ENCODE measurements at regions not wholly inside any gene's neighbourhood (a gene's known extent, or its start where the extent isn't known, plus 50 kb on each side); places are given as distances from the start of the nearest gene placed in this dataset.

GRCh38 chr6:141539617-141540016, 593.1 kb upstream of the GJE1 start:
- Histone ChIP-seq H2AFZ (ENCODE audit: low read length) (no peak overlapping the region), H3K4me3 (ENCODE audit: low read length) (no peak overlapping the region), H3K9ac (ENCODE audit: low read length) (no peak overlapping the region), H3K27me3 (replicated peaks; ENCODE audit: insufficient read depth, low read length) (no peaks in the 10 kb centered on the region), H3K27ac (ENCODE audit: low read length) (no peak overlapping the region), H3K4me1 (ENCODE audit: low read length) (no peaks in the 10 kb centered on the region), H3K79me2 (ENCODE audit: low read length) (no peaks in the 10 kb centered on the region), H3K9me3 (replicated peaks; ENCODE audit: insufficient read depth, low read length) (no peaks in the 10 kb centered on the region), H3F3A (ENCODE audit: insufficient read depth, low read length) (no peaks in the 10 kb centered on the region), H3K9me2 (replicated peaks; ENCODE audit: insufficient read depth, low read length) (no peaks in the 10 kb centered on the region), H3K36me3 (replicated peaks; ENCODE audit: insufficient read depth, low read length) (no peaks in the 10 kb centered on the region), H4K20me1 (ENCODE audit: insufficient read depth, low read length) (no peaks in the 10 kb centered on the region), H3K4me2 (ENCODE audit: low read depth, low read length) (no peak overlapping the region)
- no peak for DNase-seq
- TF ChIP-seq, protein P1, sequence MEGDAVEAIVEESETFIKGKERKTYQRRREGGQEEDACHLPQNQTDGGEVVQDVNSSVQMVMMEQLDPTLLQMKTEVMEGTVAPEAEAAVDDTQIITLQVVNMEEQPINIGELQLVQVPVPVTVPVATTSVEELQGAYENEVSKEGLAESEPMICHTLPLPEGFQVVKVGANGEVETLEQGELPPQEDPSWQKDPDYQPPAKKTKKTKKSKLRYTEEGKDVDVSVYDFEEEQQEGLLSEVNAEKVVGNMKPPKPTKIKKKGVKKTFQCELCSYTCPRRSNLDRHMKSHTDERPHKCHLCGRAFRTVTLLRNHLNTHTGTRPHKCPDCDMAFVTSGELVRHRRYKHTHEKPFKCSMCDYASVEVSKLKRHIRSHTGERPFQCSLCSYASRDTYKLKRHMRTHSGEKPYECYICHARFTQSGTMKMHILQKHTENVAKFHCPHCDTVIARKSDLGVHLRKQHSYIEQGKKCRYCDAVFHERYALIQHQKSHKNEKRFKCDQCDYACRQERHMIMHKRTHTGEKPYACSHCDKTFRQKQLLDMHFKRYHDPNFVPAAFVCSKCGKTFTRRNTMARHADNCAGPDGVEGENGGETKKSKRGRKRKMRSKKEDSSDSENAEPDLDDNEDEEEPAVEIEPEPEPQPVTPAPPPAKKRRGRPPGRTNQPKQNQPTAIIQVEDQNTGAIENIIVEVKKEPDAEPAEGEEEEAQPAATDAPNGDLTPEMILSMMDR (IDR thresholded peaks at IDR 0.05; ENCODE audit: low read length), result no peak
- TF ChIP-seq EZH2phosphoT487 (IDR thresholded peaks at IDR 0.05; ENCODE audit: low read length) (no peak), EZH2 (optimal IDR thresholded peaks at IDR 0.05; ENCODE audit: low read depth, low read length) (no peak)

DNA sequence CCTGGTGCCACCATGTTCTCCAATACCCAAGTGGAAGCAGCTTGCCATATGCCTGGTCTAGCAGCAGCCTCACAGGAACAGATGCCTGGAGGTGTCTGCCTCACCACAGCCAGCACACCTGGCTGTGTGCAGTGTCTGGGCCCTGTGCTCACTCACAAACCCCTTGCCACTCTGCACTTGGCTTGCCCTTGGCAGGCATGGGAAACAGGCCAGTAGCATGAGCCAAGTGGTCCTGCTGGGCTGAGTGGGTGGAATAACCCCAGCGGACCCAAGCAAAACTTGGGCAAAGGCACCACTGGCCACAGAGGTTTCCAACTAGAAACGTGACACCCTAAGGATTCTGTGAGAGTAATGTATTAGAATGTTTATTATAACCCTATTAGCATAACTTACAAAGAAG, 600.5 kb upstream of the GJE1 start:
- no peaks in the 10 kb centered on the region for H3F3A ChIP-seq (ENCODE audit: insufficient read depth, low read length)
- no peak overlapping the region for H3K4me3 ChIP-seq (ENCODE audit: low read length)
- H3K36me3 ChIP-seq (replicated peaks; ENCODE audit: insufficient read depth, low read length), result no peaks in the 10 kb centered on the region
- no peaks in the 10 kb centered on the region for H3K4me1 ChIP-seq (ENCODE audit: low read length)
- DNase-seq, result no peak
- TF ChIP-seq, protein P1 (IDR thresholded peaks at IDR 0.05; ENCODE audit: low read length), result no peak
- TF ChIP-seq EZH2phosphoT487 (IDR thresholded peaks at IDR 0.05; ENCODE audit: low read length), result no peak
- no peak for TF ChIP-seq EZH2 (optimal IDR thresholded peaks at IDR 0.05; ENCODE audit: low read depth, low read length)
- no peak overlapping the region for H3K27ac ChIP-seq (ENCODE audit: low read length)
- H3K27me3 ChIP-seq (replicated peaks; ENCODE audit: insufficient read depth, low read length), result no peaks in the 10 kb centered on the region
- no peak overlapping the region for H2AFZ ChIP-seq (ENCODE audit: low read length)
- no peaks in the 10 kb centered on the region for H3K9me3 ChIP-seq (replicated peaks; ENCODE audit: insufficient read depth, low read length)
- no peak overlapping the region for H3K4me2 ChIP-seq (ENCODE audit: low read depth, low read length)
- no peak overlapping the region for H3K9ac ChIP-seq (ENCODE audit: low read length)
- H3K79me2 ChIP-seq (ENCODE audit: low read length), result no peaks in the 10 kb centered on the region
- H3K9me2 ChIP-seq (replicated peaks; ENCODE audit: insufficient read depth, low read length), result no peaks in the 10 kb centered on the region
- no peaks in the 10 kb centered on the region for H4K20me1 ChIP-seq (ENCODE audit: insufficient read depth, low read length)

GRCh38 chr6:141531040-141531439, 601.7 kb upstream of the GJE1 start:
- Histone ChIP-seq H3K9me2 (replicated peaks; ENCODE audit: insufficient read depth, low read length) (no peaks in the 10 kb centered on the region), H3K4me2 (ENCODE audit: low read depth, low read length) (no peak overlapping the region), H3K27me3 (replicated peaks; ENCODE audit: insufficient read depth, low read length) (no peaks in the 10 kb centered on the region), H3F3A (ENCODE audit: insufficient read depth, low read length) (no peaks in the 10 kb centered on the region), H3K79me2 (ENCODE audit: low read length) (no peaks in the 10 kb centered on the region), H3K9ac (ENCODE audit: low read length) (no peak overlapping the region), H3K4me1 (ENCODE audit: low read length) (no peaks in the 10 kb centered on the region), H3K27ac (ENCODE audit: low read length) (no peak overlapping the region), H3K4me3 (ENCODE audit: low read length) (no peak overlapping the region), H4K20me1 (ENCODE audit: insufficient read depth, low read length) (no peaks in the 10 kb centered on the region), H3K36me3 (replicated peaks; ENCODE audit: insufficient read depth, low read length) (no peaks in the 10 kb centered on the region), H2AFZ (ENCODE audit: low read length) (no peak overlapping the region), H3K9me3 (replicated peaks; ENCODE audit: insufficient read depth, low read length) (no peaks in the 10 kb centered on the region)
- no peak for TF ChIP-seq EZH2phosphoT487 (IDR thresholded peaks at IDR 0.05; ENCODE audit: low read length)
- no peak for TF ChIP-seq EZH2 (optimal IDR thresholded peaks at IDR 0.05; ENCODE audit: low read depth, low read length)
- TF ChIP-seq, protein P1 (IDR thresholded peaks at IDR 0.05; ENCODE audit: low read length), result no peak
- no peak for DNase-seq
